D341Med (cell line): ENCODE measurements at regions not wholly inside any gene's neighbourhood (a gene's known extent, or its start where the extent isn't known, plus 50 kb on each side); places are given as distances from the start of the nearest gene placed in this dataset.

Experiments used
- DNase-seq: peaks from one replicate; pipeline ENCODE4 v3.0.0; 2012; ENCODE audit warnings: low spot score

DNA sequence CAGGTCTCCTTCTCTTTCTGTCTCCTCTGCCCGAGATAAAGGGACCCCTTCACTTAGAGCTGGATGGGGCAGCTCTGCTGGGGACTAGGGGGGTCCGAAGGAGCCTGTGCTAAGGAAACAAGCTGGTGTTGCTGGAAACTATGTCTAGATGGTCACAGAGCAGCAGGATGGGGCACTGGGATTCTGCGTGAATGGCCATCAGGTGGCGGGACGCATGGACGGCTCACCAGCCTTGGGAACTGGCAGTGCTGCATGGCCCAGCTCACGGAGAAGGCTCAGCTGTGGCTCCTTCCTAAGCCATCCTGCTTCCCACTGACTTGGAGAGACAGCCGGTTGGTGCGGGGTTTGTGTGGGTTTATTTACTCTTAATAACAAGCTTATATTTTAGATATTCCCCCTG, 411.8 kb downstream of the ZNF536 start:
- no peak for DNase-seq

- DNase-seq: no peak
These were observed 411.0 kb downstream of the ZNF536 start for GRCh38 chr19:30783212-30783611.

- DNase-seq: no peak
These were observed 409.3 kb downstream of the ZNF536 start for GRCh38 chr19:30781519-30781918.

DNA sequence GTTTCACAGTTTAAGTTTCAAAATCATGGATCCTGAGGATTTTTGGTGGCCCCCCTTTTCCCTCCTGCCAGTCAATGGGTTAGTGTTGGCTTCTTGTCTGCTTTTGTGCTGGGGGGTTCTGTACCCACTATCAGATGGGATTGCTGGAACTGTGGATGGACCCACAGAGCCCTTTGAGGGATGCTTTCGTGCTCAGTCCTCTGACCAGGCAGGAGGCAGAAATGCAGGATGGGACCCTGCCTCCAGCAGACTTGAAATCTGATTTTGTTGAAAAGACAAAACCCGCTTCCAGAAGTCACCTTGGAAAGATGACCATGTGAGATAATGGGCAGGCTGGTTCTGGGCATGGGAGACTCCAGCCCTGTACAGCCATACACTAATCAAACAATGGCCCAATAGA, 408.9 kb downstream of the ZNF536 start:
- no peak for DNase-seq

DNA sequence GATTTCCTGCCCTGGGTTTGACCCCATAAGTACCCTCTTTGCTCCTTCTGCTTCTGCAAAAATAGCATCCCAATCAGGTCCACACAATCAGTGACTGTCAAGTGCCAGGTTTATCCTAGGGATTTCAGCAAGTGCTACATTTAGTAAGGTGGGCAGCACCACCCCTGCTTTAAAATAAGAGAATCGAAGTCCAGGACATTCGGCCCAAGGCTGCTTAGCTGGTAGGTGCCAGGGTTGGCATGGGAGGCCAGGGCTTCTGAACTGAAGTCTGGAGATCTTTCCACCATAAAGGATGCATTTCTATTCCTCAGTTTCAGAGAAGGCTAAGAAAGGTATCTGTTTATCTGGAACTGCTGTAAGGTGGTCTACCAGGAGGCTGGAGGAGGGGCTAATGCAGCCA, 408.3 kb downstream of the ZNF536 start:
- DNase-seq: no peak

GRCh38 chr19:30780032-30780431, 407.8 kb downstream of the ZNF536 start:
- no peak for DNase-seq

DNA sequence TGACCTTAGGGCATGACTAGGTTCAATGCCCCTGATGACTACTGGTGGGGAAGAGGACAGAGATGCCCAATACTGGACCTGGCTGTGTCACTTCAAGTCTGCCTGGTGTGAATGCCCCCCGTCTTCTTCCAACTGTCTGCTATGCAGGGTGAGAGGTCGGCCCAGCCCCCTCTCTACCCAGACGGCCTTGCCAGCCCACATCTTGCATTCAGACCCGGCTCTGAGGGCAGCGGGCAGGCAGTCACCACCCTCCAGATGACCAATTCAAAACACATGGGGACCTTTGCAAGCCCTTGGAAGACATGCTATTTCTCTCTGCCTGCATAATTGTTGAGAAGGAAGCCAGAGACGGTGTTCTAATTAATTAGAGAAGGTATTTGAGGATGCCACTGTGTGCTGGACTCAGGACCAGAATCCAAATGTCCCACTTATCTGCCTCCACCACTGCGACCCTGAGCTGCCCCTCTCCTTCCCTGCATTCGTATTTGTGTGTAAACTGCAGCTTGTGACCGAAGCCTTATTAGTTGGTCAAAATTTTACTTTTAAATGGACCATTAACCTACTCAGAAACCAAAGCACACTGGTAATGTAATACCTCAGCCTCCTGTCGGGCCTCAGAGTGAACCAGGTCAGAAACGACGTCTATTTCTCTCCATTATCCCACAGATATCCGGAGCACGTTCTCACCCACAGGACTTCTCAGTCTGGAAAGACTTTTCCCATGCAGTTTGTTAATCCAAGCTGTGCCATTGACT, 407.0 kb downstream of the ZNF536 start:
- DNase-seq: no peak

DNA sequence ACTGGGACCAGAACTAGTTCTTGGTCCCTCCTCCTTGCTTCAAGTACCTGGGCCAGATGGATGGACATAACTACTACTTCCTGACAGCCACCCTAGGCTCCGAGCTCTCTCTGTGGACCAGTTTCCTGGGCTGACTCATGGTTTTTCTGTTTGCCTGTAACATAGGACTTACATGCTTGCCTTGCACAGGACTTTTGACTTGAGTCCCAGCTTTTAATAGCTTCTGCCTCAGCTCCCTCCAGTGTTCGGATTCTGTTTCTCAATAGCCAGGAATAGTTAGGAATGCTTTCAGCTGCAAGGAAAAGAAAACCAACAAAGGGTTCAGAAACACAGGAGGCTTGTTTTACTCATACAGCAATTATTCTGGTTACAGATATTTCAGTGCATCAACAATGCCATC, 405.9 kb downstream of the ZNF536 start:
- no peak for DNase-seq

GRCh38 chr19:30775956-30776355, 403.8 kb downstream of the ZNF536 start:
- no peak for DNase-seq

- DNase-seq: no peak
These were observed 402.1 kb downstream of the ZNF536 start for GRCh38 chr19:30774252-30774766.

GRCh38 chr19:30762651-30763050, 390.5 kb downstream of the ZNF536 start:
- no peak for DNase-seq

DNA sequence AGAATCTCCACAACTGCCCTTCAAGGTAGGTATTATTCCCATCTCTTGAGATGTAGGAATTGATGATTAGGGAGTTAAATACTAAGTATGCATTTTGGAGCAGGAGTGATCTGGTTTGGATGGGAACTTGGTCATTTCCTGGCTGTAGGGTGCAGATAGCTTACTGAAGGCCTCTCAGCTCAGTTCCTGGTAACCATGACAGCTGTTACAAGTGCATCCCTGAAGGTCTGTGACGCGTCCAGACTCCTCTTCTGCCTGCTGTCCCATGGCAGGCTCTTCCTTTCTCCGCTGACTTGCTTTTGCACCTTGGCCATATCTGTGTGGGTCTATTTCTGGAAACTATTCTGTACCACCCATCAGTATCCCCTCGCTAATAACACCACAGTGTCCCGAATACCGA, 387.8 kb downstream of the ZNF536 start:
- DNase-seq: no peak

- DNase-seq: no peak
These were observed 385.8 kb downstream of the ZNF536 start for GRCh38 chr19:30757837-30758617.

- no peak for DNase-seq
These were observed 385.1 kb downstream of the ZNF536 start for GRCh38 chr19:30757104-30757836.

DNA sequence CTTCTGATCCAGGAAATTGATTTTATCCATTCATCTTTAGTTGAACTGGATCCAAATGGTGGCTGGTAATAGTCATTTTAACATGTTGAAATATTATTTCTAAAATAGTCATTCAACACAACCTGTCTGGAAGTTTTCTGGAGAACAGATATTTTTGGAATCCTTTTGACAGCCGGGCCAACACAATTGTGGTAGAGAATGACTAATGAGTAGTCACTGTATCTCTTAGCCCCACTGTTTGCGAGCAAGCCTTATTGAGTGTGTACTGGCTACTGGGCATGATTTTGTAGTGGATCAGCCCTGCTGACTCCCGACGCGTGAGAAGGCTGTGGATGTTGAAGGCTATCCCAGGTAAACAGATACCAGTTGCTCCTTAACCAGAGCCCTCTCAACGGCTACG, 383.4 kb downstream of the ZNF536 start:
- no peak for DNase-seq

- no peak for DNase-seq
These were observed 382.0 kb downstream of the ZNF536 start for GRCh38 chr19:30754162-30754561.

- DNase-seq: no peak
These were observed 380.7 kb downstream of the ZNF536 start for GRCh38 chr19:30752876-30753275.

DNA sequence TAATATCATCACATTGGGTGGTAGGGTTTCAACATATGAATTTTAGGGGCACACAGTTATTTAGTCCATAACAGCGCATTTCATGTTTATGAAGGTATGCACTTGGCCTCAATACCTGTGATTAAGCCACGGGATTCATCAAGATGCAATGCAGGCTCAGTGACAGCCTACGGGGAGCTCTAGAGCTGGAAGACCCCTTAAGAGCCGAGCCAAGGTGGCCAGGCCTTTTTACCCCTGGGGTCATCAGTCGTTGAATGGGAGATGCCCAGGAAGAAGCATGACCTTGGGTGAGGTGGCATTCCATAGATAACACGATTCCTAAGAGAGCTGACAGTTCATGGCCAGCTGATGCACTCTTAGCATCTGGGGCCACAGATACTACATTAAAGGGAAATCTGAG, 380.0 kb downstream of the ZNF536 start:
- no peak for DNase-seq

GRCh38 chr19:30745476-30745985, 373.3 kb downstream of the ZNF536 start:
- no peak for DNase-seq

DNA sequence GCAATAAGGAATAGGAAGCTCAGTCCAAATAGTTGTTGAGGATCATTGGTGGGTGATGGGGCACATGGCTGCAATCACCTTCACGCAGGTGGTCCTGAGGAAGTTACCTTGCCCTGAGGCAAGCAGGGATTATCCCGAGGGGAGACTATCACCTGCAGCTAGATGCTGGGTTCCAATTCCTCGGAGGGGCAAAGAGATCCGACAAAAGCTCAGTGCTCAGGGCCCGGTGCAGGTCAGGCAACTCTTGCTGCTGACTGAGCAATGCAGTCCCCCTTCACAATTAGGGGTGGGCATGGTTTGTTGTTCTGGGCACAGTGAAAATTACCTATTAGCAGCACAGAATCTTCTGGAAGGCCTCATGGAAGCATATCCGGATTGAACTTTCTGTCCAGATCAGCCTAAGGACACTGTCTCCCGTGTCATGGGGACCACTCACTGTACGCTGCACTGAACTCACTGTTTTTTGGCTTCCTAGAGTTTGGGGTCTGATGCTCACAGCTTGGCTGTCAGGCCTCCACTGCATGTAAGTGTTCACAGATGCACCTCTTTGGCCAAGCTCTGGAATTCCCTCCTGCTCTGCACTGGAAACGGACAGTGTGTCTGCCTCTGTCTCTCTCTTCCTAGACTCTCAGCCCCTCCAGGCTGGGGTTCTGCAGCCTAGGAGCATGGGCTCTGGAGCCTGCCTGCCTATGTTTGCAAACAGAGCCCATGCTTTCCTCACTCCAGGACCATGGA, 372.7 kb downstream of the ZNF536 start:
- no peak for DNase-seq

GRCh38 chr19:30743702-30744101, 371.5 kb downstream of the ZNF536 start:
- no peak for DNase-seq

GRCh38 chr19:30743011-30743410, 370.8 kb downstream of the ZNF536 start:
- peak; percentile 77 for DNase-seq
